Neutrophil (primary cell): ENCODE measurements at regions not wholly inside any gene's neighbourhood (a gene's known extent, or its start where the extent isn't known, plus 50 kb on each side); places are given as distances from the start of the nearest gene placed in this dataset.

Experiments
- H3K27ac ChIP-seq: fragments of 200-600 bp; sonication (generic); 2 replicates; pipeline ENCODE4 v1.5.1; 2016; ENCODE audit warnings: mild to moderate bottlenecking, moderate library complexity
- H3K27me3 ChIP-seq: fragments of 200-600 bp; sonication (generic); 2 replicates; pipeline ENCODE4 v1.6.0; 2016; ENCODE audit warnings: mild to moderate bottlenecking
- H3K36me3 ChIP-seq: fragments of 200-600 bp; sonication (generic); 2 replicates; pipeline ENCODE4 v1.5.1; 2017
- H3K4me1 ChIP-seq, 2 experiments: fragments of 200-600 bp in 1 of 2; sonication (generic) in 1 of 2; 1 replicate in 1 of 2; 2 replicates in 1 of 2; pipeline versions ENCODE4 v1.5.1 to v1.6.1; 2013 to 2016; ENCODE audit warnings: low read depth in 1 of 2, low read length in 1 of 2, mild to moderate bottlenecking in 1 of 2, moderate library complexity in 1 of 2; ENCODE audit not compliant: control insufficient read depth in 1 of 2, insufficient read depth in 1 of 2
- H3K4me3 ChIP-seq, 2 experiments: fragments of 200-600 bp in 1 of 2; sonication (generic) in 1 of 2; 1 replicate in 1 of 2; 2 replicates in 1 of 2; pipeline ENCODE4 v1.5.1; 2013 to 2016; ENCODE audit warnings: low read depth in 1 of 2, low read length in 1 of 2, mild to moderate bottlenecking in 1 of 2, moderate library complexity in 1 of 2
- H3K9me3 ChIP-seq: fragments of 200-600 bp; sonication (generic); 2 replicates; pipeline ENCODE4 v1.5.1; 2016
- TF ChIP-seq, protein P1 (sequence below): fragments of 200-600 bp; sonication (generic); IDR thresholded peaks from 2 replicates; pipeline ENCODE4 v1.5.1; 2016; ENCODE audit warnings: antibody characterized with exemption

DNA sequence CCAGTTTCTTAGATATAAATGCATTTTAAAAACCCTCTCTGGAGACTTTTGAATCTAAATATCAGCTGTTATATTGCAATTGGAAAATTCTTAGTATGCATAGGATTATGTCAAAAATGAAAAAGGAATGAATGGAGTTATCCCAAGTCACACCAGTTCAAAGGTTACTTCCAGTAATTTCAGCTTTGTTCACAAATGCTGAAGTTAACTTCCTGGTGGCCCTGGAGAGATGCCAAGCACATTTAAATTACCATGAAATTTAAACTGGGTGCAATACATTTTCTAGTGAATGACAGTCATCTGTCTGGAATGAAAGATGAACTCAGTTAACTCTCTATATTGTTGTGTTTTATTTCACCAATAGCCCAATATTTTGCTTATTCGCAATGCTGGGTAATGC is 753.9 kb downstream of the SUCLG1 start:
- Histone ChIP-seq H3K27me3 (no peaks in the 10 kb centered on the region), H3K9me3 (no peaks in the 10 kb centered on the region), H3K4me1 (no peaks in the 10 kb centered on the region), H3K4me3 (no peak overlapping the region), H3K36me3 (no peaks in the 10 kb centered on the region), H3K27ac (no peak overlapping the region)
- TF ChIP-seq, protein P1, sequence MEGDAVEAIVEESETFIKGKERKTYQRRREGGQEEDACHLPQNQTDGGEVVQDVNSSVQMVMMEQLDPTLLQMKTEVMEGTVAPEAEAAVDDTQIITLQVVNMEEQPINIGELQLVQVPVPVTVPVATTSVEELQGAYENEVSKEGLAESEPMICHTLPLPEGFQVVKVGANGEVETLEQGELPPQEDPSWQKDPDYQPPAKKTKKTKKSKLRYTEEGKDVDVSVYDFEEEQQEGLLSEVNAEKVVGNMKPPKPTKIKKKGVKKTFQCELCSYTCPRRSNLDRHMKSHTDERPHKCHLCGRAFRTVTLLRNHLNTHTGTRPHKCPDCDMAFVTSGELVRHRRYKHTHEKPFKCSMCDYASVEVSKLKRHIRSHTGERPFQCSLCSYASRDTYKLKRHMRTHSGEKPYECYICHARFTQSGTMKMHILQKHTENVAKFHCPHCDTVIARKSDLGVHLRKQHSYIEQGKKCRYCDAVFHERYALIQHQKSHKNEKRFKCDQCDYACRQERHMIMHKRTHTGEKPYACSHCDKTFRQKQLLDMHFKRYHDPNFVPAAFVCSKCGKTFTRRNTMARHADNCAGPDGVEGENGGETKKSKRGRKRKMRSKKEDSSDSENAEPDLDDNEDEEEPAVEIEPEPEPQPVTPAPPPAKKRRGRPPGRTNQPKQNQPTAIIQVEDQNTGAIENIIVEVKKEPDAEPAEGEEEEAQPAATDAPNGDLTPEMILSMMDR: no peak

DNA sequence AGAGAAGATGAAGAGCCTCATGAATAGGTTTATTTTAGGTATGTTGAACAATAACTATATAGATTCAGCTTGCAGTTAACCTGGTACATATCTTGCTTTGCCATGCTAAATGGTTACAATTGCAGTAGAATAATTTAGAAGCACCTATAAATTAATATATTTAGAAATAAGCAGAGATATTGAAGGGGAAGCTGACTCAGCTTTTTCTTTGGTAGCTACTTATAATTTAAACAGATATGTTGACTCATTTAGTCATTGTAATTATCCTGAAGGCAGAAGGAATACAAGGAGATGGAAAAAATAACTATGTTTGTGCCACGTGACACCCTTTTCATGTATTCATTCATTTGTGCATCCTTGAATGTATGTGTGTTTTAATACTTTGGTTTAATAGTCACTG is 755.5 kb downstream of the SUCLG1 start:
- TF ChIP-seq, protein P1: no peak
- no peaks in the 10 kb centered on the region for H3K27me3 ChIP-seq
- H3K36me3 ChIP-seq: no peaks in the 10 kb centered on the region
- H3K27ac ChIP-seq: no peak overlapping the region
- H3K4me1 ChIP-seq: no peaks in the 10 kb centered on the region
- no peak overlapping the region for H3K4me3 ChIP-seq
- H3K9me3 ChIP-seq: no peaks in the 10 kb centered on the region

DNA sequence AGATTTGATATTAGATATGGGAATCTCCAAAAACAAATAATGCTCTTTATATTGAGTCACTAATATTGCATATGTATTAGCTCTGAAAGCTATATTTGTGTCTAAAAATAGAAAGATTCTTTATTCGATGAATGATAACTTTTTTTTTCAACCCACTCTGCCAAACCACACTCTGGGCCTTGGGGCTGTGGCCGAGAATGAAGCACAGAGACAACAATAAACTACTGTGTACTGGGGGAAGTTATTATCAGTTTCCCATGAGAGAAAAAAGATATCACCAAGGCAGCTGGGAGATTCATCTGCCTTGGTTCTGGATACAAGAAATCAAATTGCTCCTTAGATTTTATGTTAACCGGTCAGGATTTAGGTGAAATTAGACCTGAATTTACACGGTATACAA is 762.2 kb downstream of the SUCLG1 start:
- Histone ChIP-seq H3K4me1 (no peaks in the 10 kb centered on the region), H3K27ac (no peak overlapping the region), H3K27me3 (no peaks in the 10 kb centered on the region), H3K36me3 (no peaks in the 10 kb centered on the region), H3K4me3 (no peak overlapping the region), H3K9me3 (no peaks in the 10 kb centered on the region)
- TF ChIP-seq, protein P1: no peak

DNA sequence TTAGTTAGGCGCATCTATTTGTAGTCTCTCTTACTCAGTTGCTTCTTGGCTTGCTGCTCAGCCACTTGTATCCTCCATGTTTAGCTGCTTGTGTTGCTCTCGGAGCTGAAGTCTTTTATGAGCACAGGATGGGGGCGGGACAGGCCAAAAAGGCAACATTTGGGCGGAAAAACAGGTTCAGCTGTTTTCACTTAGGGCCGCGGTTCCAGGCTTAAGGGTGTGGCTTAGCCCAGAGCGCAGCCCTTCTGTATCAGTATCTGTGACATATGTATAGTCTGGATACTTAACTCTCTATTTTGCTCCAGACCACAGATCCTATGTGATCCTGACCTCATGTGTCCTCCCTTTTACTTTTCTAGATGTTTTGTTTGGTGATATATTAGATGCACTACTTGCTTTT is 763.5 kb downstream of the SUCLG1 start:
- Histone ChIP-seq H3K27me3 (no peaks in the 10 kb centered on the region), H3K4me1 (no peaks in the 10 kb centered on the region), H3K4me3 (no peak overlapping the region), H3K27ac (no peak overlapping the region), H3K9me3 (no peaks in the 10 kb centered on the region), H3K36me3 (no peaks in the 10 kb centered on the region)
- TF ChIP-seq, protein P1: no peak

DNA sequence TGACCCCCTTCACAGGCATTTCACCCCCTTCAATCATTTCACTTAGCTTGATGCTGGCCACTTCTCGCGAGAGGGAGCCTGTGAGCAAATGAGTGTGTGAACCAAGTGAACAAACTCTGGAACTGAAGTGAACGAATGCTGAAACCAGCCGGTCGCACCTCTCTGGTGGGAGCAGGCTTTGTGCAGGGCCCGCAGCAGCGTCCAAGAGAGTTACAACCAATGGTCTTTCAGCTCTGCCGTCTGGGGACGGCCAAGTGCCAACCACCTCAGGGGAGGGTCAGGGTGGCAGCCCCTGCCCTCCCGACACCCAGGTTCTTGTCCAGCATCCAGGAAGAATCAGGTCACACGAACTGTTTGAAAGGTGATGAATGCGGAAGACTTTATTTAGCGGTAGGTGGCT is 764.0 kb downstream of the SUCLG1 start:
- Histone ChIP-seq H3K36me3 (no peaks in the 10 kb centered on the region), H3K27ac (no peak overlapping the region), H3K4me3 (no peak overlapping the region), H3K4me1 (no peaks in the 10 kb centered on the region), H3K27me3 (no peaks in the 10 kb centered on the region), H3K9me3 (no peaks in the 10 kb centered on the region)
- TF ChIP-seq, protein P1: no peak

DNA sequence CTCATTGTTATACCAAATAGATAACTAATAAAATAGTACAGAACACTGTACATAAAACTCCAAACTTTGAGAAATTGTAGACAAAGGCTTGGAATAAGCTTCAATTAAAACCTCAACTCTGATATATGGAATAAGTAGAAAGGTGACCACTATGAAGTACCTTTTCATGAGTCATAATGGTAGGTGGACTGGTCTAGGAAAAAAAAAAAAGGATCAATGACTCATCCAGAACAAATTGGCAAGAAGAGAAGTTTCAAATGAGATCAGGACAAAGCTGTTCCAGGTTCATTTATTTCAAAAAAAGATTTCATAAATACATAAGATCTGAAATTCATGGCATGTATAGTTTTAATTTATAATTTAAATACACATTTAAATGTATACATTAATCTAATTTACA is 769.7 kb downstream of the SUCLG1 start:
- H3K9me3 ChIP-seq: no peaks in the 10 kb centered on the region
- no peaks in the 10 kb centered on the region for H3K4me1 ChIP-seq
- TF ChIP-seq, protein P1: no peak
- H3K36me3 ChIP-seq: no peaks in the 10 kb centered on the region
- no peak overlapping the region for H3K27ac ChIP-seq
- H3K4me3 ChIP-seq: no peak overlapping the region
- no peaks in the 10 kb centered on the region for H3K27me3 ChIP-seq
